H1 (cell line): ENCODE measurements at regions not wholly inside any gene's neighbourhood (a gene's known extent, or its start where the extent isn't known, plus 50 kb on each side); places are given as distances from the start of the nearest gene placed in this dataset.

Experiments
- CTCF ChIA-PET: fragments of 300-600 bp; sonication (Branson Sonifier 250); formaldehyde crosslinking; loops from one replicate; lab custom pipeline; 2021; ENCODE audit not compliant: partially characterized antibody; lab: Charles Lee
- POLR2A ChIA-PET: fragments of 300-600 bp; sonication (Branson Sonifier 250); formaldehyde crosslinking; loops from one replicate; lab custom pipeline; 2021; ENCODE audit warnings: inconsistent platforms; ENCODE audit not compliant: partially characterized antibody; lab: Charles Lee
- DNase-seq, 2 experiments: peaks; one replicate each; pipeline versions ENCODE4 v3.0.0 to v3.0.0-alpha.2; 2010 to 2022; ENCODE audit warnings: low spot score in 2 of 2, low read depth in 1 of 2, mixed read lengths in 1 of 2
- FAIRE-seq: peaks from 2 replicates; lab custom pipeline; 2011; peaks lifted over from hg19 to GRCh38; lab: Jason Lieb, UNC
- H2AFZ ChIP-seq: 2 replicates; pipeline ENCODE4 v1.8.1; 2012; ENCODE audit warnings: low read length, inconsistent platforms
- H2AK5ac ChIP-seq: 2 replicates; pipeline ENCODE4 v1.6.1; 2013; ENCODE audit warnings: low read depth, low read length
- H2BK120ac ChIP-seq: replicated peaks from 2 replicates; pipeline ENCODE3; 2013; ENCODE audit warnings: low read depth, low read length, inconsistent platforms
- H2BK12ac ChIP-seq: 2 replicates; pipeline ENCODE4 v1.6.1; 2013; ENCODE audit warnings: low read depth, low read length
- H2BK15ac ChIP-seq: 2 replicates; pipeline ENCODE4 v1.6.1; 2013; ENCODE audit warnings: low read length
- H2BK20ac ChIP-seq: 2 replicates; pipeline ENCODE4 v1.6.1; 2013; ENCODE audit warnings: low read length
- H2BK5ac ChIP-seq: 2 replicates; pipeline ENCODE4 v1.6.1; 2013; ENCODE audit warnings: low read depth, low read length
- H3K14ac ChIP-seq: 2 replicates; pipeline ENCODE4 v1.6.1; 2013; ENCODE audit warnings: inconsistent platforms; ENCODE audit not compliant: insufficient read length
- H3K18ac ChIP-seq: 2 replicates; pipeline ENCODE4 v1.6.1; 2013; ENCODE audit warnings: low read length; ENCODE audit errors: extremely low read depth
- H3K23ac ChIP-seq: 2 replicates; pipeline ENCODE4 v1.6.1; 2013; ENCODE audit warnings: inconsistent platforms; ENCODE audit not compliant: insufficient read length
- H3K23me2 ChIP-seq: 2 replicates; pipeline ENCODE4 v1.6.1; 2013; ENCODE audit warnings: low read depth, low read length
- H3K27ac ChIP-seq: 2 replicates; pipeline ENCODE4 v1.6.1; 2011; ENCODE audit warnings: low read depth, low read length, inconsistent platforms
- H3K27me3 ChIP-seq, 4 experiments: replicated peaks in 1 of 4; 1 replicate in 1 of 4; 2 replicates in 3 of 4; pipeline versions ENCODE4 v1.6.1 to v1.8.1; 2011 to 2013; ENCODE audit warnings: low read length in 3 of 4, mild to moderate bottlenecking in 3 of 4, inconsistent platforms in 2 of 4, mixed read lengths in 2 of 4, moderate library complexity in 1 of 4; ENCODE audit not compliant: control insufficient read depth in 3 of 4, insufficient read depth in 3 of 4; ENCODE audit errors: extremely low read depth in 1 of 4
- H3K36me3 ChIP-seq, 4 experiments: 2 replicates each; pipeline versions ENCODE4 v1.6.1 to v1.8.1; 2011 to 2013; ENCODE audit warnings: mild to moderate bottlenecking in 4 of 4, low read length in 3 of 4, moderate library complexity in 2 of 4, control low read depth in 1 of 4, inconsistent platforms in 1 of 4; ENCODE audit not compliant: insufficient read depth in 4 of 4, control insufficient read depth in 2 of 4
- H3K4ac ChIP-seq: replicated peaks from 2 replicates; pipeline ENCODE3; 2013; ENCODE audit warnings: low read length, low read depth, mixed read lengths, inconsistent platforms; ENCODE audit not compliant: insufficient read length
- H3K4me1 ChIP-seq, 4 experiments: replicated peaks in 1 of 4; 1 replicate in 1 of 4; 2 replicates in 3 of 4; pipeline versions ENCODE4 v1.6.1 to v1.8.1; 2011 to 2013; ENCODE audit warnings: low read length in 3 of 4, inconsistent platforms in 2 of 4, mixed read lengths in 1 of 4; ENCODE audit not compliant: insufficient read depth in 4 of 4, control insufficient read depth in 3 of 4
- H3K4me2 ChIP-seq, 2 experiments: 2 replicates each; pipeline versions ENCODE4 v1.6.1 to v1.8.1; 2011 to 2013; ENCODE audit warnings: low read depth in 2 of 2, low read length in 2 of 2, control low read depth in 1 of 2, inconsistent platforms in 1 of 2, mild to moderate bottlenecking in 1 of 2; ENCODE audit not compliant: insufficient read depth in 1 of 2
- H3K4me3 ChIP-seq, 4 experiments: fragments of 200-600, 300-600 bp in 1 of 4; sonication (generic), shearing (Covaris generic), sonication (Bioruptor Twin) in 1 of 4; 2 replicates each; pipeline versions ENCODE4 v1.5.1 to v1.8.1; 2011 to 2016; ENCODE audit warnings: low read length in 4 of 4, low read depth in 3 of 4, control low read depth in 2 of 4, inconsistent platforms in 2 of 4, mild to moderate bottlenecking in 2 of 4, mixed read lengths in 1 of 4, moderate library complexity in 1 of 4; ENCODE audit not compliant: insufficient read depth in 2 of 4; ENCODE audit errors: extremely low read depth in 1 of 4
- H3K56ac ChIP-seq: replicated peaks from 2 replicates; pipeline ENCODE3; 2013; ENCODE audit warnings: low read depth, mild to moderate bottlenecking, mixed read lengths, low read length, inconsistent platforms; ENCODE audit not compliant: insufficient read length
- H3K79me1 ChIP-seq: 2 replicates; pipeline ENCODE4 v1.6.1; 2013; ENCODE audit warnings: low read depth, low read length, control low read depth
- H3K79me2 ChIP-seq, 2 experiments: 2 replicates each; pipeline versions ENCODE4 v1.6.1 to v1.8.1; 2012 to 2013; ENCODE audit warnings: low read length in 2 of 2, mild to moderate bottlenecking in 2 of 2, inconsistent platforms in 1 of 2; ENCODE audit not compliant: insufficient read depth in 2 of 2, control insufficient read depth in 1 of 2
- H3K9ac ChIP-seq, 4 experiments: replicated peaks in 1 of 4; 1 replicate in 1 of 4; 2 replicates in 3 of 4; pipeline versions ENCODE4 v1.6.1 to v1.8.1; 2011 to 2013; ENCODE audit warnings: low read depth in 3 of 4, low read length in 3 of 4, control low read depth in 2 of 4, mild to moderate bottlenecking in 2 of 4, moderate library complexity in 2 of 4, inconsistent platforms in 1 of 4; ENCODE audit errors: extremely low read depth in 1 of 4
- H3K9me3 ChIP-seq, 2 experiments: 2 replicates each; pipeline versions ENCODE4 v1.6.1 to v1.8.1; 2012 to 2013; ENCODE audit warnings: mild to moderate bottlenecking in 2 of 2, moderate library complexity in 2 of 2, control low read depth in 1 of 2, inconsistent platforms in 1 of 2, low read depth in 1 of 2, low read length in 1 of 2, mixed read lengths in 1 of 2; ENCODE audit not compliant: insufficient read depth in 2 of 2
- H4K20me1 ChIP-seq, 2 experiments: replicated peaks in 1 of 2; 2 replicates each; pipeline versions ENCODE3 to v1.8.1; 2011 to 2013; ENCODE audit warnings: inconsistent platforms in 2 of 2, low read length in 2 of 2, mild to moderate bottlenecking in 1 of 2; ENCODE audit not compliant: insufficient read depth in 2 of 2, control insufficient read depth in 1 of 2
- H4K5ac ChIP-seq: 2 replicates; pipeline ENCODE4 v1.6.1; 2013; ENCODE audit warnings: low read length, low read depth, mixed read lengths, inconsistent platforms; ENCODE audit not compliant: insufficient read length
- H4K8ac ChIP-seq: 2 replicates; pipeline ENCODE4 v1.8.0; 2013; ENCODE audit warnings: mild to moderate bottlenecking, moderate library complexity, low read length, inconsistent platforms; ENCODE audit not compliant: insufficient read depth; ENCODE audit errors: extremely low read depth
- H4K91ac ChIP-seq: replicated peaks from 2 replicates; pipeline ENCODE3; 2013; ENCODE audit warnings: low read length, mixed read lengths, inconsistent platforms; ENCODE audit not compliant: insufficient read length
- BACH1 ChIP-seq: IDR thresholded peaks from 2 replicates; pipeline ENCODE4 v1.6.1; 2012; ENCODE audit warnings: low read length, improper control_type of control experiment
- BRCA1 ChIP-seq: IDR thresholded peaks from 2 replicates; pipeline ENCODE4 v1.6.1; 2012; ENCODE audit warnings: low read depth, low read length, improper control_type of control experiment
- CBX8 ChIP-seq: fragments of 300-800, 300-1000 bp; sonication (generic); IDR thresholded peaks from 2 replicates; pipeline ENCODE4 v1.7.1; 2016; ENCODE audit warnings: low read depth, low read length, borderline replicate concordance
- CEBPB ChIP-seq: IDR thresholded peaks from 2 replicates; pipeline ENCODE4 v1.6.1; 2012; ENCODE audit warnings: low read depth, low read length
- MAFK ChIP-seq: IDR thresholded peaks from 2 replicates; pipeline ENCODE4 v1.6.1; 2012; ENCODE audit warnings: low read depth, mild to moderate bottlenecking, improper control_type of control experiment, low read length
- RFX5 ChIP-seq: IDR thresholded peaks from 2 replicates; pipeline ENCODE4 v1.6.1; 2011; ENCODE audit warnings: low read depth, low read length, improper control_type of control experiment, borderline replicate concordance
- SUZ12 ChIP-seq: fragments of 200-600 bp; sonication (generic); IDR thresholded peaks from 2 replicates; pipeline ENCODE4 v1.6.1; 2012; ENCODE audit warnings: mild to moderate bottlenecking, inconsistent platforms, low read length, moderate library complexity, mixed read lengths
- TAF1 ChIP-seq: IDR thresholded peaks from 2 replicates; pipeline ENCODE4 v1.6.1; 2011; ENCODE audit warnings: mild to moderate bottlenecking, low read depth, low read length
- TEAD4 ChIP-seq: IDR thresholded peaks from 2 replicates; pipeline ENCODE4 v1.6.1; 2012; ENCODE audit warnings: low read depth, low read length, inconsistent platforms, mixed read lengths
- YY1 ChIP-seq: IDR thresholded peaks from 2 replicates; pipeline ENCODE4 v1.6.1; 2011; ENCODE audit warnings: low read depth, mild to moderate bottlenecking, low read length
- WGBS, 2 experiments: shearing (Covaris generic) in 1 of 2; methylation state at CpG; one replicate each; pipeline versions ENCODE4 v1.1.6 to v1.1.7; 2013 to 2015; ENCODE audit warnings: low lambda C conversion rate in 2 of 2, mixed read lengths in 2 of 2, inconsistent platforms in 1 of 2, low coverage in 1 of 2, missing lambda C conversion rate in 1 of 2; ENCODE audit not compliant: insufficient replicate concordance in 2 of 2, insufficient coverage in 1 of 2, insufficient read length in 1 of 2; ENCODE audit errors: extremely low coverage in 1 of 2, missing lambda C conversion rate in 1 of 2; 5-methylcytosine and 5-hydroxymethylcytosine counted together
- TF ChIP-seq, protein P1 (sequence below), 3 experiments: IDR thresholded peaks; 1 replicate in 2 of 3; 2 replicates in 1 of 3; pipeline versions ENCODE4 v1.5.1 to v1.6.1; 2011; ENCODE audit warnings: low read length in 3 of 3, mild to moderate bottlenecking in 3 of 3, inconsistent platforms in 2 of 3, low read depth in 1 of 3, moderate library complexity in 1 of 3; ENCODE audit not compliant: insufficient read depth in 1 of 3; ENCODE audit errors: control extremely low read depth in 1 of 3

DNA sequence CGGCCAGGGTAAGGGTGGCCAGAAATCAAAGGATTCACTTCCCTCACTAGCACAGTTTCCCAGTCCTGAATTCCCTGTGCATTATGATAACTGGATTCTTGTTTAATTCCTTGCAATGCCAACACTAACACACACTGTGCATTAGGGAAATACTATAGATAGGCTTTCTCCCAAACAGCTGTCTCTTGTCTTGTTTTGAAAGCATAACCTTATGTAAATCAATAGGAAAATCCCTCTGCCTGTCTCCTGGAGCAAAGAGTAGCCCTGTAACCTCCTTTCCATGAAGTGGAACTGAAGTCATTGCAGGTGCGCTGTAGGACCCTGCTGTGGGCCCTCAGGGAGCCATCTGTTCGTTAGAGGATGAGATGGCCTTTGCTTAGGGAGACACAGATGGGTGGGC lies 82.8 kb upstream of the FAM171A1 start:
- Histone ChIP-seq H3K27ac (no peak overlapping the region), H4K5ac (no peak overlapping the region), H4K8ac (no peak overlapping the region), H3K79me1 (no peaks in the 10 kb centered on the region), H3K4me3 (no peak overlapping the region), H3K23me2 (no peaks in the 10 kb centered on the region), H3K4me1 (no peaks in the 10 kb centered on the region), H2BK12ac (no peak overlapping the region), H2BK5ac (no peak overlapping the region), H3K14ac (no peak overlapping the region), H4K91ac (no peak overlapping the region), H2AK5ac (no peak overlapping the region), H3K18ac (no peak overlapping the region), H4K20me1 (no peaks in the 10 kb centered on the region), H3K27me3 (no peaks in the 10 kb centered on the region; a peak in 1 of 7 replicates), H3K9ac (no peak overlapping the region), H3K4me2 (no peak overlapping the region), H2BK120ac (no peak overlapping the region), H3K23ac (no peak overlapping the region), H3K79me2 (no peaks in the 10 kb centered on the region), H3K4ac (no peak overlapping the region), H3K9me3 (no peaks in the 10 kb centered on the region)
- CTCF ChIA-PET: no interaction called here
- WGBS, 2 experiments: 92% methylated on average over 3 of the region's 3 CpGs; no CpG with 5 or more reads in 1 of the 2 experiments
- TF ChIP-seq CBX8: no peak
- no peak for TF ChIP-seq CEBPB
- TF ChIP-seq, protein P1, sequence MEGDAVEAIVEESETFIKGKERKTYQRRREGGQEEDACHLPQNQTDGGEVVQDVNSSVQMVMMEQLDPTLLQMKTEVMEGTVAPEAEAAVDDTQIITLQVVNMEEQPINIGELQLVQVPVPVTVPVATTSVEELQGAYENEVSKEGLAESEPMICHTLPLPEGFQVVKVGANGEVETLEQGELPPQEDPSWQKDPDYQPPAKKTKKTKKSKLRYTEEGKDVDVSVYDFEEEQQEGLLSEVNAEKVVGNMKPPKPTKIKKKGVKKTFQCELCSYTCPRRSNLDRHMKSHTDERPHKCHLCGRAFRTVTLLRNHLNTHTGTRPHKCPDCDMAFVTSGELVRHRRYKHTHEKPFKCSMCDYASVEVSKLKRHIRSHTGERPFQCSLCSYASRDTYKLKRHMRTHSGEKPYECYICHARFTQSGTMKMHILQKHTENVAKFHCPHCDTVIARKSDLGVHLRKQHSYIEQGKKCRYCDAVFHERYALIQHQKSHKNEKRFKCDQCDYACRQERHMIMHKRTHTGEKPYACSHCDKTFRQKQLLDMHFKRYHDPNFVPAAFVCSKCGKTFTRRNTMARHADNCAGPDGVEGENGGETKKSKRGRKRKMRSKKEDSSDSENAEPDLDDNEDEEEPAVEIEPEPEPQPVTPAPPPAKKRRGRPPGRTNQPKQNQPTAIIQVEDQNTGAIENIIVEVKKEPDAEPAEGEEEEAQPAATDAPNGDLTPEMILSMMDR (IDR thresholded peaks at IDR 0.05; ENCODE audit: control extremely low read depth in 1 of 3, insufficient read depth in 1 of 3, low read depth in 1 of 3, low read length in 3 of 3): no peak
- TF ChIP-seq BACH1: no peak
- TF ChIP-seq TAF1: no peak
- TF ChIP-seq YY1: no peak
- no peak for TF ChIP-seq MAFK
- no peak for TF ChIP-seq TEAD4
- TF ChIP-seq BRCA1: no peak
- no peak for TF ChIP-seq SUZ12
- TF ChIP-seq RFX5: no peak
- TF ChIP-seq, all 59 proteins: peak for 0
- H2AFZ ChIP-seq: no peak overlapping the region
- DNase-seq (no peak), FAIRE-seq (no peak)
- POLR2A ChIA-PET: no interaction called here
- H3K56ac ChIP-seq: no peak overlapping the region
- no peak overlapping the region for H2BK15ac ChIP-seq
- H3K36me3 ChIP-seq: no peaks in the 10 kb centered on the region
- no peak overlapping the region for H2BK20ac ChIP-seq
